Left lung (tissue), 4 donors: ENCODE measurements at regions not wholly inside any gene's neighbourhood (a gene's known extent, or its start where the extent isn't known, plus 50 kb on each side); places are given as distances from the start of the nearest gene placed in this dataset.

Experiments
- ATAC-seq: fragments of 200-7000 bp; cut with Tn5 transposase; one replicate; pipeline ENCODE4 v1.9.1; 2020; ENCODE audit warnings: moderate library complexity
- DNase-seq, 4 donors: peaks; one replicate each; pipeline ENCODE4 v3.0.0-alpha.2; 2013 to 2020
- H3K27ac ChIP-seq, 2 donors: fragments of 200-600 bp; sonication (generic) in 1 of 2; one replicate each; pipeline versions ENCODE4 v1.5.0 to v1.8.0; 2020 to 2021
- H3K27me3 ChIP-seq, 2 donors: fragments of 200-600 bp; sonication (generic) in 1 of 2; one replicate each; pipeline versions ENCODE4 v1.5.0 to v1.8.0; 2020 to 2021
- H3K36me3 ChIP-seq, 2 donors: fragments of 200-600 bp; sonication (generic) in 1 of 2; one replicate each; pipeline versions ENCODE4 v1.5.0 to v1.8.0; 2020 to 2021
- H3K4me1 ChIP-seq, 2 donors: fragments of 200-600 bp; one replicate each; pipeline ENCODE4 v1.8.0; 2021
- H3K4me3 ChIP-seq, 2 donors: fragments of 200-600 bp; sonication (generic) in 1 of 2; one replicate each; pipeline versions ENCODE4 v1.5.0 to v1.8.0; 2020 to 2021; ENCODE audit warnings: mild to moderate bottlenecking in 1 of 2
- H3K9me3 ChIP-seq, 2 donors: fragments of 200-600 bp; sonication (generic) in 1 of 2; one replicate each; pipeline versions ENCODE4 v1.5.0 to v1.8.0; 2020 to 2021
- intact Hi-C, 2 donors: fragments of 100-400 bp; cut with DNase I; formaldehyde crosslinking; loops; one replicate each; pipeline versions ENCODE4 v1.11.2 to v1.14.2; 2022
- TF ChIP-seq, protein P1 (sequence below), 2 donors: fragments of 200-600 bp; sonication (generic) in 1 of 2; IDR thresholded peaks; one replicate each; pipeline versions ENCODE4 v1.5.0 to v1.8.0; 2021; ENCODE audit warnings: antibody characterized with exemption in 2 of 2
- donor health status: DM: no; HTN: yes; CAD: no.
- donor health status: DM: no; HTN: no; CAD: no.

DNA sequence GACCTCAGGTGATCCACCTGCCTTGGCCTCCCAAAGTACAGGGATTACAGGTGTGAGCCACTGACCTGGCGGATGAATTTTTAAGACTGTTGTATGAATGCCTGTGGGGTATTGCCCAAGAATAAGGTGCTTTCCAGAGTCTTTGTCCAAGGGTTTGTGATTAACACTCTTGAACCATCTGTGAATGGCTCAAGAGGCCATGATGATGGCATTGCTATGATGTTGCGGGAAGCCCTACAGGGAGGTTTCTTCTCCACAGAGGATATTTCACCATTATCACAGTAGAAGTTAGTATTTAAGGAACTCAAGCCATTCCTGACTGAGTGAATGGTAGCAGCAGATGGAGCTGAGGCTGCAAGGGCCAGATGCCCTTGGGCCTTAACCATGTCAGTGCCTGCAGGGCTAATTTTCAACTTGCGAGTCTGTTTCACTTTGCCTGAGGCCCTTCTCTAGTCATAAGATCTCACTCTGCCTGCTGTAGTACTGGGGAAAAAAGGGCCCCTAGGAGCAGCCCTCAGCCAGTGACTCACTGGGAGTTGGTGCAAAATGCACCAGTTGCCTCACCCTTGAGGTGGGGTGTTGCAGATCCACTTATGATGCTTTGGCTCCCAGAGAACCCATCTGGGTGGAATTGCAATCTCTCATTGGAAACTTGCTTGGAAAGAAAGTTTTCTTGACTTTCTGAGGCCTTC lies 108.6 kb upstream of the FLRT2 start:
- no peaks in the 10 kb centered on the region for H3K4me1 ChIP-seq
- TF ChIP-seq, protein P1, sequence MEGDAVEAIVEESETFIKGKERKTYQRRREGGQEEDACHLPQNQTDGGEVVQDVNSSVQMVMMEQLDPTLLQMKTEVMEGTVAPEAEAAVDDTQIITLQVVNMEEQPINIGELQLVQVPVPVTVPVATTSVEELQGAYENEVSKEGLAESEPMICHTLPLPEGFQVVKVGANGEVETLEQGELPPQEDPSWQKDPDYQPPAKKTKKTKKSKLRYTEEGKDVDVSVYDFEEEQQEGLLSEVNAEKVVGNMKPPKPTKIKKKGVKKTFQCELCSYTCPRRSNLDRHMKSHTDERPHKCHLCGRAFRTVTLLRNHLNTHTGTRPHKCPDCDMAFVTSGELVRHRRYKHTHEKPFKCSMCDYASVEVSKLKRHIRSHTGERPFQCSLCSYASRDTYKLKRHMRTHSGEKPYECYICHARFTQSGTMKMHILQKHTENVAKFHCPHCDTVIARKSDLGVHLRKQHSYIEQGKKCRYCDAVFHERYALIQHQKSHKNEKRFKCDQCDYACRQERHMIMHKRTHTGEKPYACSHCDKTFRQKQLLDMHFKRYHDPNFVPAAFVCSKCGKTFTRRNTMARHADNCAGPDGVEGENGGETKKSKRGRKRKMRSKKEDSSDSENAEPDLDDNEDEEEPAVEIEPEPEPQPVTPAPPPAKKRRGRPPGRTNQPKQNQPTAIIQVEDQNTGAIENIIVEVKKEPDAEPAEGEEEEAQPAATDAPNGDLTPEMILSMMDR (IDR thresholded peaks at IDR 0.05): no peak
- H3K27me3 ChIP-seq: no peaks in the 10 kb centered on the region
- no peak overlapping the region for H3K27ac ChIP-seq
- no peaks in the 10 kb centered on the region for H3K36me3 ChIP-seq
- intact Hi-C loops: no loop called here
- no peak overlapping the region for H3K4me3 ChIP-seq
- ATAC-seq (peak; percentile 47), DNase-seq (no peak)
- H3K9me3 ChIP-seq: no peaks in the 10 kb centered on the region

DNA sequence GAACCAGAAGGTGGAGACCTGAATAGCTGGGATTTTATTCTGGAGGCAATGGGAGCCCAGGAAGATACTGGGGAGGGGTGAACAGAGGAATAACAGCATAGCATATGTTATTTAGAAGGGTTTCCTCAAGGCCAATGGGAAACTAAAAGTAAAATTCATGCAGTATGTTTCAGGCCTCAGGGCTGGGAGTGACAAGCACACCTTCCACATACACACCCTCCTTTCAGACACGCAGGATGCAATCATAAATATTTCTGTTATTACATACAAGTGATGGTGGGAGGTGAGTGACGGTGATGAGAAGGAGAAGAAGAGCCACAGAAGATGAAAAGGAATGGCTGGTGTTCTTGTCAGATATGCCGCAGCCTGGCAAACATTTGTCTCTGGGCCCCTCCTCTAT lies 106.1 kb upstream of the FLRT2 start:
- H3K4me3 ChIP-seq: no peak overlapping the region
- no peak for DNase-seq
- ATAC-seq: no peak
- no peaks in the 10 kb centered on the region for H3K36me3 ChIP-seq
- no peaks in the 10 kb centered on the region for H3K9me3 ChIP-seq
- intact Hi-C loops: no loop called here
- H3K4me1 ChIP-seq: no peaks in the 10 kb centered on the region
- no peaks in the 10 kb centered on the region for H3K27me3 ChIP-seq
- H3K27ac ChIP-seq: no peak overlapping the region
- TF ChIP-seq, protein P1 (IDR thresholded peaks at IDR 0.05): no peak

DNA sequence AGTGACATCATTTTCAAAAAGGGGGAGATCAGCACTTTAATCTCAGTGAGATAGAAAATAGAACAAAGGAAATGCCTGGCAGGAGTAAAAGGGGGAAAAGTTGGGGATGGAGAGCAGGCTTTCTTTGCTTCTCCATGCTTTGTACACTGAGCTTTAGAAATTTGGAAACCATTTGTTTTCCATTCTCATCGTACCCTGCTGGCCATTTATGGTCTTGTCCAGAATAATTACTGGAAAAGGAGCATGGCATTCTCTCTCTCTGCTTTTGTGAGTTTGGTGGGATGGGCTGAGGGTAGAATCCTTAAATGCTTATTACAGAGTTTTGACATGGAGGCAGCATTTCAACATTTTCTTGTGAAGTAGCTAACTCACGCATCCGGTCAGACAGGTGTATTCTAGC lies 104.4 kb upstream of the FLRT2 start:
- H3K27me3 ChIP-seq: no peaks in the 10 kb centered on the region
- H3K4me1 ChIP-seq: no peaks in the 10 kb centered on the region
- no peak overlapping the region for H3K4me3 ChIP-seq
- TF ChIP-seq, protein P1 (IDR thresholded peaks at IDR 0.05): no peak
- ATAC-seq (no peak), DNase-seq (no peak)
- H3K27ac ChIP-seq: no peak overlapping the region
- peaks cover 0 to 2% of the 10 kb centered on the region in 2 donors for H3K9me3 ChIP-seq
- no peaks in the 10 kb centered on the region for H3K36me3 ChIP-seq
- intact Hi-C loops: no loop called here

DNA sequence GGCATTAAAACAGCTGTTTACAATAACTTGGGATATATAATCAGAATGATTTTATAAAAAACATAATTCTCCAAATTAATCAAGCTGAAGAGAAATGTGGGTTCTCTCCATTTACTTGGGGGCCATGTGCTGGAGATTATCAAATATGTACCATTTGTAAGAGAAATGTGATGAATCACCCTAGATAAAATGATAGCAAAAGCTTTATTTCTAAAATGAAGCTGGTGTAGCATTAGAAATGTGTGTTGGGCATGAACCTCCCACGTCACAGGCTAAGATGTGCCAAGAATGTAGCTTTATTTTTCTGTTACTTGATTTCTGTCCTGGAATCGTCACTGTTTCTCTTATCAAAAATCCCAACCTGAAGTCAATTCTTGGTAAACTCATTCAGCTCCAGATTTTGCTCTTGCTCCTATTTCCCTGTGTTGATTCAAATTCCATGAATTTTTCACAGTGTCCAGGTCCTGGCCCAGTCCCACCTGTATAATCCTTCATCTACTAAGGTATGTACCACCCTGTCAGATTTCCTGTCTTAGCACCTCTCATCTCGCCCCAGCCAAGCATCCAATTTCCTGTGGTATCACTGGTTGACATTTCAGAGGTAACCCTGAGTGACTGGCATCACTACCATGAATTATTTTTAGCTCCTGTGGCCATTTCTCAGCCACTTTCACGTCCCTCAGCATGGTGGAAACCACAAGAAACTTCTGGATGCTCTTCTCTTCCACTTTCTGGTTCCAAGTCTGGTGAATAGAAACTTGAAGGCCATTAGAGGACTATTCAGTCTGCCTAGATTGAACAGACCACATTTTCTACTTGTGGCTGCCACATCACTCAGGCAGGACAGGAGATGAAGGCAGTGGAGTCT lies 103.6 kb upstream of the FLRT2 start:
- TF ChIP-seq, protein P1 (IDR thresholded peaks at IDR 0.05): no peak
- ATAC-seq: no peak
- H3K27me3 ChIP-seq: no peaks in the 10 kb centered on the region
- H3K9me3 ChIP-seq: peaks cover 0 to 4% of the 10 kb centered on the region in 2 donors
- H3K36me3 ChIP-seq: no peaks in the 10 kb centered on the region
- no peaks in the 10 kb centered on the region for H3K4me1 ChIP-seq
- no peak for DNase-seq
- no peak overlapping the region for H3K4me3 ChIP-seq
- intact Hi-C loops: no loop called here
- no peak overlapping the region for H3K27ac ChIP-seq

DNA sequence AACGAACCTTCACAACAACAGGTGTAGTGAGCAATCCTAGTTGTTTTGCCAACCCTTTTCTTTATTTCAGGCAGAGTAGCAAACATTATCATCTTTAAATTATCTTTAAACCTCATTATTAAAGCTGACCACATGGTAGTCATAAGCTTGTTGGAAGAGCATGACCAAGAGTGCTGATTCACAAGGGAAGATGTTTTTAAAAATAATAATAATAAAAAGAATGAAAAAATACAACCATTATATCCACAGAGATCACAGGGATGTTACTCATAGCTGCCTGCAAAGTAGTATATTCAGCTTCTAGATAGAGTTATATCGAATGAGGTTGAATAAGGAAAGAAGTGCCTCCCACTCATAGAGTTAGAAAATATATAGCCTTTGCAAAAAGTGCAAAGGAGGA lies 101.0 kb upstream of the FLRT2 start:
- no peak for ATAC-seq
- no peaks in the 10 kb centered on the region for H3K27me3 ChIP-seq
- H3K27ac ChIP-seq: no peak overlapping the region
- intact Hi-C loops: no loop called here
- no peak for DNase-seq
- H3K4me1 ChIP-seq: no peaks in the 10 kb centered on the region
- H3K36me3 ChIP-seq: no peaks in the 10 kb centered on the region
- H3K4me3 ChIP-seq: no peak overlapping the region
- TF ChIP-seq, protein P1 (IDR thresholded peaks at IDR 0.05): no peak
- H3K9me3 ChIP-seq: peaks cover 0 to 4% of the 10 kb centered on the region in 2 donors
